Endodermal cell (in vitro differentiated cells): ENCODE measurements at regions not wholly inside any gene's neighbourhood (a gene's known extent, or its start where the extent isn't known, plus 50 kb on each side); places are given as distances from the start of the nearest gene placed in this dataset.
A peak's percentile ranks its signal among the peaks of the same experiment; 100 is the strongest.

Source experiments
- DNase-seq: peaks from one replicate; pipeline ENCODE4 v3.0.0-alpha.2; 2017
- H3K27ac ChIP-seq: 2 replicates; pipeline ENCODE4 v1.5.1; 2013; ENCODE audit warnings: mild to moderate bottlenecking, low read depth, low read length, moderate library complexity
- H3K27me3 ChIP-seq: 2 replicates; pipeline ENCODE4 v1.6.1; 2013; ENCODE audit warnings: mild to moderate bottlenecking, low read length, moderate library complexity; ENCODE audit not compliant: insufficient read depth, control insufficient read depth, poor library complexity, severe bottlenecking
- H3K36me3 ChIP-seq: 2 replicates; pipeline ENCODE4 v1.7.0; 2013; ENCODE audit warnings: mild to moderate bottlenecking, low read length, moderate library complexity; ENCODE audit not compliant: control insufficient read depth, insufficient read depth
- H3K4me1 ChIP-seq: one replicate; pipeline ENCODE4 v1.7.0; 2013; ENCODE audit warnings: low read length; ENCODE audit not compliant: control insufficient read depth, insufficient read depth
- H3K4me3 ChIP-seq: 2 replicates; pipeline ENCODE4 v1.5.1; 2013; ENCODE audit warnings: mild to moderate bottlenecking, low read length, moderate library complexity
- H3K9ac ChIP-seq: 2 replicates; pipeline ENCODE4 v1.6.1; 2013; ENCODE audit warnings: mild to moderate bottlenecking, low read length, moderate library complexity; ENCODE audit not compliant: poor library complexity, severe bottlenecking; ENCODE audit errors: extremely low read depth
- H3K9me3 ChIP-seq: 2 replicates; pipeline ENCODE4 v1.6.1; 2013; ENCODE audit warnings: mild to moderate bottlenecking, low read length, moderate library complexity; ENCODE audit not compliant: control insufficient read depth
- H3K27ac Mint-ChIP-seq: 2 replicates; pipeline ENCODE4 v1.8.0; 2020; ENCODE audit warnings: mixed read lengths
- H3K27me3 Mint-ChIP-seq: 2 replicates; pipeline ENCODE4 v1.8.0; 2021; ENCODE audit warnings: mild to moderate bottlenecking, mixed read lengths; ENCODE audit not compliant: insufficient read depth
- H3K36me3 Mint-ChIP-seq: 2 replicates; pipeline ENCODE4 v1.8.0; 2020; ENCODE audit warnings: low read depth, mixed read lengths
- H3K4me1 Mint-ChIP-seq: 2 replicates; pipeline ENCODE4 v1.8.0; 2020; ENCODE audit warnings: mixed read lengths
- H3K4me3 Mint-ChIP-seq: 2 replicates; pipeline ENCODE4 v1.8.0; 2020; ENCODE audit warnings: mild to moderate bottlenecking, moderate library complexity, mixed read lengths
- H3K9me3 Mint-ChIP-seq: 2 replicates; pipeline ENCODE4 v1.8.0; 2020; ENCODE audit warnings: mild to moderate bottlenecking, mixed read lengths
- CTCF ChIP-seq: fragments of 200-600 bp; sonication (generic); conservative IDR thresholded peaks from 2 replicates; pipeline ENCODE4 v1.5.0; 2021; ENCODE audit warnings: antibody characterized with exemption, mild to moderate bottlenecking
- WGBS, 2 experiments: methylation state at CpG; one replicate each; pipeline versions ENCODE4 v1.1.5 to v1.1.7; 2013; ENCODE audit warnings: missing lambda C conversion rate in 2 of 2, mixed read lengths in 1 of 2; ENCODE audit not compliant: insufficient coverage in 1 of 2, insufficient read length in 1 of 2; 5-methylcytosine and 5-hydroxymethylcytosine counted together

- TF ChIP-seq CTCF, result no peak
Measured at GRCh38 chr15:95492388-95493070, 838.0 kb upstream of the NR2F2 start.

GRCh38 chr15:95494971-95495541, 835.4 kb upstream of the NR2F2 start:
- peaks cover 26% of the 10 kb centered on the region for H3K4me1 Mint-ChIP-seq

More at GRCh38 chr15:95492388-95493070, 838.0 kb upstream of the NR2F2 start:
- H3K27ac ChIP-seq, result no peak overlapping the region
- Mint-ChIP-seq H3K9me3 (no peaks in the 10 kb centered on the region), H3K27me3 (no peaks in the 10 kb centered on the region), H3K4me1 (peaks cover 26% of the 10 kb centered on the region), H3K36me3 (no peaks in the 10 kb centered on the region), H3K27ac (no peak overlapping the region), H3K4me3 (no peak overlapping the region)
- no peaks in the 10 kb centered on the region for H3K4me1 ChIP-seq
- no peak overlapping the region for H3K9ac ChIP-seq
- no peaks in the 10 kb centered on the region for H3K9me3 ChIP-seq
- WGBS, 2 experiments, result 88 to 89% methylated on average over 3 to 5 of the region's 5 CpGs
- no peak overlapping the region for H3K4me3 ChIP-seq
- no peak for DNase-seq
- H3K27me3 ChIP-seq, result no peaks in the 10 kb centered on the region
- H3K36me3 ChIP-seq, result no peaks in the 10 kb centered on the region

GRCh38 chr15:95497634-95498033, 832.9 kb upstream of the NR2F2 start:
- Histone ChIP-seq H3K27me3 (no peaks in the 10 kb centered on the region), H3K4me3 (no peak overlapping the region), H3K27ac (no peak overlapping the region), H3K4me1 (no peaks in the 10 kb centered on the region), H3K9ac (no peak overlapping the region), H3K9me3 (no peaks in the 10 kb centered on the region), H3K36me3 (no peaks in the 10 kb centered on the region)
- Mint-ChIP-seq H3K36me3 (no peaks in the 10 kb centered on the region), H3K9me3 (no peaks in the 10 kb centered on the region), H3K27me3 (no peaks in the 10 kb centered on the region), H3K27ac (no peak overlapping the region), H3K4me1 (peaks cover 24% of the 10 kb centered on the region), H3K4me3 (no peak overlapping the region)
- DNase-seq, result no peak
- TF ChIP-seq CTCF, result no peak
- WGBS, 2 experiments, result 91 to 95% methylated on average over 8 to 11 of the region's 11 CpGs

More at GRCh38 chr15:95494971-95495541, 835.4 kb upstream of the NR2F2 start:
- no peak overlapping the region for H3K9ac ChIP-seq
- peak overlapping the region; percentile 24 for H3K27ac ChIP-seq
- H3K36me3 ChIP-seq, result no peaks in the 10 kb centered on the region
- Mint-ChIP-seq H3K36me3 (no peaks in the 10 kb centered on the region), H3K9me3 (no peaks in the 10 kb centered on the region), H3K4me3 (no peak overlapping the region), H3K27me3 (no peaks in the 10 kb centered on the region), H3K27ac (peak overlapping the region; percentile 56)
- no peak overlapping the region for H3K4me3 ChIP-seq
- no peaks in the 10 kb centered on the region for H3K9me3 ChIP-seq
- H3K27me3 ChIP-seq, result no peaks in the 10 kb centered on the region
- no peak for TF ChIP-seq CTCF
- no peaks in the 10 kb centered on the region for H3K4me1 ChIP-seq
- WGBS, 2 experiments, result 89 to 92% methylated on average over 19 of the region's 19 CpGs
- DNase-seq, result peak; percentile 57
